RPMI7951 (cell line): ENCODE measurements at regions not wholly inside any gene's neighbourhood (a gene's known extent, or its start where the extent isn't known, plus 50 kb on each side); places are given as distances from the start of the nearest gene placed in this dataset.
"Not testable (repeated sequence)": the region's sequence is repeated elsewhere in the genome, so short reads cannot be mapped to it uniquely, and the experiment has no call there.

Experiments used
- DNase-seq: peaks from one replicate; pipeline ENCODE4 v3.0.0-alpha.2; 2012; ENCODE audit warnings: low read depth

DNA sequence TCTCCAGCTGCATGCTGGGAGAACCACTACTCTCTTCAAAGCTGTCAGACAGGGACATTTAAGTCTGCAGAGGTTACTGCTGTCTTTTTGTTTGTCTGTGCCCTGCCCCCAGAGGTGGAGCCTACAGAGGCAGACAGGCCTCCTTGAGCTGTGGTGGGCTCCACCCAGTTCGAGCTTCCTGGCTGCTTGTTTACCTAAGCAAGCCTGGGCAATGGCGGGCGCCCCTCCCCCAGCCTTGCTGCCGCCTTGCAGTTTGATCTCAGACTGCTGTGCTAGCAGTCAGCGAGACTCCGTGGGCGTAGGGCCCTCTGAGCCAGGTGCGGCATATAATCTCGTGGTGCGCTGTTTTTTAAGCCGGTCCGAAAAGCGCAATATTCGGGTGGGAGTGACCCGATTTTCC lies 215.0 kb downstream of the STIM2 start:
- DNase-seq: not testable (repeated sequence)

DNA sequence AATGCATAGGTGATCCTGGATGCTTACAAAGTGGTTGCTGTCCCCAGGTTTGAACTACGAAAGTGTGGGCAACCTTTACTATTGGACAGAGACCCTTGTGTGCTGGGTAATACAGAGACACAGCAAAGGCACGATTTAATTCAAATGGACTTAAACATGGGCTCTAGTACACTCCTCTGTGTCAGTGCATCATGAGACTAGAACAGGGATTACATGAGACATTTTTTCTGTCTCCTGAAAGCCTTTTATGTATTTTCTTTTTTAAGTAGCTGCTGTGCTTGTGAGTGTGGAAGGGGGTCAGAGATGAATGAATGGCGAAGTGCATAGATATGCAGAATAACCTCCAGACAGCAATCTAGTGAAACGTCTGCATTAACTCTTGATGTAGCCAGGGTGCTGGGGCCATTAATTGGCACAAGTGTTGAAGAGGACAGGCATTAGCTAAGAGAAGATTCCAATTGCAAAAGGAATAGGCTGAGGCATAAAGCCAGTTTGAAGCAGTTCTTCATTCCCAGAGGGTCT lies 218.4 kb downstream of the STIM2 start:
- no peak for DNase-seq

DNA sequence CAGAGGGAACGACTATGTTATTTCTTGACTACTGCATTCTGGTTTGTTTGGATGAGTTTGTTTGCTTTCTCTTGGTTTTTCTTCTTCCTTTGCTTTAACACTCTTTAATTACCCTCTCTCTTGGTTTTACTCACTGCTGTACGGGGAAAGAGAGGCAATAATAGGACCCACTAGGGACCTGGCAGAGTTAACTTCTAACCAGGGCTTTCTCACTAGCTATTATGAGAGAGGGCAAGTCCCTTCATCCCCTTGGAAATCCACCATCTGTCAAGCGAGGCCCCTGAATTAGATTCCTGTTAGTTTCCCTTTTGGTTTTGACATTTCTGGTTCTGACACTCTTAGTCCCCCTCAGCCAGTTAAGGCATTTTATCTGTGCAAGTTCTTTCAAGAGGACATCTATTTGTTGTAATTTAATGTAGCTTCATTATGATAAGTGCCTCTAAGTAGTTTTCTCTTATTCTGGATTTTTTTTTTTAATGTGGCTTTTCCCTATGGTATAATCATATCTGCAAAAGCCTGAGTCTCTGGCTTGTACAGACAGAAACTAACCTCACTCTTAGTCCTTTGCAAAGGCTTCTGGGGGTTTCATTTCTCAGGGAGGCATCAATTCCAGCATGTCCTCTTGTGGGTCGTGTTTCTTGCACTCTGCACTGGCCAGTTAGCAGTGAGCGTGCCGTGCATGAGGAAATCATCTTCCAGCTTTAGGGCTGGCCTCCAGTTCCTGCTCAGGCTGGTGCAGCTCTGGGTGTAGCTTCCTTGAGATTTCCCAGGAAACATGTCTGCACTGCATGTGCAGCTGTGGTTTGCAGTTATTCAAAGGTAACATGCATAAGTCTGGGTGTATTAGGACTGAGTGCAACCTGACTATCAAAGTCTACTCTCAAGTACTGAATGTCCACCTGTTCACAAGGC lies 221.3 kb downstream of the STIM2 start:
- no peak for DNase-seq

DNA sequence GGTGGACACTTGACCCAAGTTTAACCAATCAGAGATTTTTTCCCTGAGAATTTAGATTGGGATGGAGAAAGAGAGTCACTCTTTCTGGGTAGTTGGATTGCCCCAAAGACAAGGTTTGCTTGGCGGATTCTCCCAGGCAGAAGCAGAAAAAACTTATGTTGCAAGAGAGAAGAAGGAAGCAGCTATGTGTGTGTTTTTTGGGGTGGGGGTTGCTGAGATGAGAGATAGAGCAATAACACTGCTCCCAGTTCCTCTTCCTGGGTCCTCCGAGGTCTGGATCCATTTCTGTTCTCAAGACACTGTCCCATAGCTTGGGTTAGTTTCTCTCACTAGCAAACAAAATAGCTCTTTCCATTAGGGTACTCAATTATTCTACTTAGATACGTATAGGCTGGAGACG lies 222.1 kb downstream of the STIM2 start:
- DNase-seq: no peak

DNA sequence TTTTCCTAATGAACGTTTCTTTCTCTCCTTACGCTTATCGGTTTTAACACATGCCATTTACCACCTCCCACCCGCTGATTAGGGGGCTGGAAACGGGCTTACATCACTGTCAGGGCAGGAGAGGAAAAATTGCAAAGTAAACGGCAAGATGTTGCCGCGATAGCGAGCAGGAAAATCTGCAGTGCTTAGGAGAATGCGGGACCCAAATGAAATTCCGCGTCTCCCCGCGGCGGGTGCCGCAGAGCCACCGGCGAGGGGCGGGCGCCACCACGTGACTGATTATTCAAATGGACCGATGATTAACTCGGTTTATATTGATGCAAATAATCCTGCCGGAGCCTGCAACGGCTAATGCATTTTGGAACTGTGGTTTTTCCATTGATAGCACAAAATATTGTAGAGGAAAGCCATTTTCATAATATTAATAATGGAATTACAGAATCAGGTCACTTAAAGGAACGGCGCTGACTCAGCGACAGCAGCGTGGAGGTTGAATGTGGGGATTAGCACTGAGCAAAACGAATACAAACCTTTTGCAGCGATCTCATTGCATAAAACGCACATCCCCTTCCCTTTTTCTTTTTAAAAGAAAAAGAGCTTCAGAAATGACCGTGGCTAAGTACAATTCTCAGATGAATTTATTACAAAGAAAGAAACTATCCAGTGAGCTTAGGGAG lies 224.2 kb downstream of the STIM2 start:
- peak; percentile 12 for DNase-seq

DNA sequence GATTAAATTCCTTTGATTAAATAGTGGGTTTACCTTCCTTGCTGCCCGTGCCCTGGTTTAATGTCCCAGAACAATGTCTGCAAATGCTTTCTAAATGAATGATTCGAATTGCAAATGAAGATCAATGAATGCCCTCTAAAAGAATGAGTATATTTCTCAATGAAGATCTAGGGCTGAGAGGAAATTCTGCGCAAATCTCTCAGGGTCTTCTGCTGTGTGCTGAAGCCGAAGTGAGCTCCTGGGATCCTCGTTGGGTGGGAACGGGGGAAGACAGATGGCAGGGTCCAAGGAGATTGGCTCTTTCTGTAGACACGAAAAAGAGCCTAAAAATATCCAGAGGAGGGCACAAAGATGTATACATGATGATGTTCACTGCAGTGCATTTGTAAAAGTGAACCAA lies 224.8 kb downstream of the STIM2 start:
- DNase-seq: no peak

DNA sequence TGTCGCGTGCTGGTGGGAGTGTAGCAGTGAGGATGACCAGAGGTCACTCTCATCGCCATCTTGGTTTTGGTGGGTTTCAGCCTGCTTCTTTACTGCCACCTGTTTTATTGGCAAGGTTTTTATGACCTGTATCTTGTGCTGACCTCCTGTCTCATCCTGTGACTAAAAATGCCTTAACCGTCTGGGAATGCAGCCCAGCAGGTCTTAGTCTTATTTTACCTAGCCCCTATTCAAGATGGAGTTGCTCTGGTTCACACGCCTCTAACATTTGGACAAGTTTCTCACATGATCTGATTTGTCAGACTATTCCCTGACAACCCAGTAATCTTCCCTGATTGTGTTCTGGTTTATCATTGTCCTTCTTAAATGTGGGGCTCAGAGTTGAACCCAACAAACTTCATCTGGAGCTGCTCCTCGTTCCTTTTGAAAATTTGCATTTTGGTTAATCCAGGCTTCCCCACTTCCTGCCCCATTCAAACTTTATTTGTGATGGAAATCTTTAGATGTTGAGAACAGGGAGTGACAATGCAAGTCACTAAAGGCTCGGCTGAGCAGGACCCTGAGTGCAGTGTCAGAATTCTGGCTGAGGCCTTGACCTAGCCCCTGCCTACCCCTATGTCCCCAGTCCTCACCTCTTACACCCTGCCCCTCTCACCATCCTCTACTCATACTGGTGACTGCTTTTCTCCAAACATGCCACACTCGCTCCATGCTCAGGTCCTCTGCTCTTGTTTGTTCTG lies 226.8 kb downstream of the STIM2 start:
- DNase-seq: no peak

DNA sequence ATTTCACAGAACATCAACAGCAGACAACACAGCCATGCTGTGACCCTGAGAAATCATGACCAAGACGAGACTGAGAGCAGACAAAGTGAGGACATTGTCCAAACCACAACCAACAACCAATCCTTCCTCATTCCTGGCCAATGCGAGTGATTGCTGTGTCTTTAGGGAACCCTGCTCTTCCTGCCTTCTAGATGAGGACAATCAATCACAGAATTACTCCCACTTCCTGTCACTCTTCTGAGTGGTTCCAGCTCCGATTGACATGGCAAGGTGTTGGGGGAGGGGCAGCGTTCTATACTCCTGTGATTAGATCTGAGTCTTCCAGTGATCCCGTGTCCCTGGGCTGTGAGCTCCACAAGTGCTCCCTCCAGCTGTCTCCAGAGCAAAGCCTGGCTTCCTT lies 227.8 kb downstream of the STIM2 start:
- DNase-seq: no peak

DNA sequence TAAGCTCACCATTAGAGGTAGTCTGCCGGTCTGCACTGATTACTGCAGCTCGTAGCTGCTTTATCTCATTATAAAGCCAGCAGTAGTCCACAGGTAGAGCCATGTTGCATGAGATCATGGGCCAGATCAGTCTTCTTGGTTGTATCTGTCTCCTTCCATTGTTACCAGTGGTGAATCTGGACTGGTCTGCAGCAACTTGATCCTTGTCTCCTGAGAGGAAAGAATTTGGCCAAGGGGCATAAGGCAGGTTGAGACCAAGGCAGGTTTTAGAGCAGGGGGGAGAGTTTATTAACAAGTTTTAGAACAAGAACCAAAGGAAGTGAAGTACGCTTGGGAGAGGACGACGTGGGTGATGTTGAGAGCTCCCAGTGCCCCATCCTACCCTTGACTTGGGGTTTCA lies 228.5 kb downstream of the STIM2 start:
- no peak for DNase-seq

DNA sequence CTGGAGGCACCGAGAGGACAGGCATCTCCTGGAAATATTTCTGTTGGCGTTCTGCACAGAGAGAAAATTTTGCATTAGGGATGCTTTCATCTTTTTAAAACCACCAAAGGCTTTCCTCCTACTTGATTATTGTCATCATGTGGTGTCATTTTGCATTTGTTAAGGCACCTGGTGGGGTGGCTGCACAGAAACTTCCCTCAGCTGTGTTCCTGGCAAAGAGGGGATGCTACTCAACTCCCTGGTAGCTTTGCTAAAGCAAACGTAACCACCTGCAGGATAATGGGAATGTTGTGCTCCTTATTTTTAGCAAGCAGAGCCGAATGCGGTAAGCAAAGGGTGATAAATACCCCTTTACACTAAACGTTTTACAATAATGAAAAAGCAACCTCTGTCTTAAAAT lies 229.8 kb downstream of the STIM2 start:
- no peak for DNase-seq

DNA sequence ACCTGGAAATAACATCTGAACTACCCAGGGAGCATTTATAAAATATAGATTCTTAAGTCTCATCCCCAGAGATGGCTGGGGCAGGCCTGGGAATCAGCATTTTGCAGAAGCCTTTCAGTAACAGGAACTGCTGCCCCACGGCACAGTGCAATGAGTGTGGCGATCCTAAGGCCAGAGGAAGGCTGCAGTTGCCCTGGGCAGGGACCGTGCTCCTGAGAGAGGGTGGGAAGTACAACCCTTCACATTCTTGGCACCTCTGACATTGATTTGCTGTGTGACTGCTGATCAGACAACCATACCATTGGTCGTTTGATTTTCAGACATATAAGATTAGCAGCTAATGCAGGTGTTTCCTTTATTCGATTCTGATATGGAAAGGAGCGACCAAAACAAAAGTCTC lies 233.6 kb downstream of the STIM2 start:
- no peak for DNase-seq

DNA sequence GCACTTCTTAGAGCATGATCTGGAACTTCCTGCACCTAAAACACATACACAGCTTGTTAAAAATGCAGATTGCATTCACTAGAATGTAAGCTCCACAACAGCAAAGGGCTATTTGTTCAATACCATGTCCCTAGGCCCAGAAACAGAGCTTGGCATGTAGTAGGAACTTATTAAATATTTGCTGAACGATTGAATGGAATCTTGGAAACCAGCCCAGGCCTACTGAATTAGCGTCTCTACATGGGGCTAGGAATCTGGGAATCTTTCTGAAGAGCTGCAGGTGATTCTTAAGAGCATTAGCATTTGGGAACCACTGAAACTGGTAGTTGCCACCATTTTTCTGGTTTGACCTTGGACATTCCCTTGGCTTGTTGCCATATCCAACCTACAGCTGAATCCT lies 234.1 kb downstream of the STIM2 start:
- no peak for DNase-seq

DNA sequence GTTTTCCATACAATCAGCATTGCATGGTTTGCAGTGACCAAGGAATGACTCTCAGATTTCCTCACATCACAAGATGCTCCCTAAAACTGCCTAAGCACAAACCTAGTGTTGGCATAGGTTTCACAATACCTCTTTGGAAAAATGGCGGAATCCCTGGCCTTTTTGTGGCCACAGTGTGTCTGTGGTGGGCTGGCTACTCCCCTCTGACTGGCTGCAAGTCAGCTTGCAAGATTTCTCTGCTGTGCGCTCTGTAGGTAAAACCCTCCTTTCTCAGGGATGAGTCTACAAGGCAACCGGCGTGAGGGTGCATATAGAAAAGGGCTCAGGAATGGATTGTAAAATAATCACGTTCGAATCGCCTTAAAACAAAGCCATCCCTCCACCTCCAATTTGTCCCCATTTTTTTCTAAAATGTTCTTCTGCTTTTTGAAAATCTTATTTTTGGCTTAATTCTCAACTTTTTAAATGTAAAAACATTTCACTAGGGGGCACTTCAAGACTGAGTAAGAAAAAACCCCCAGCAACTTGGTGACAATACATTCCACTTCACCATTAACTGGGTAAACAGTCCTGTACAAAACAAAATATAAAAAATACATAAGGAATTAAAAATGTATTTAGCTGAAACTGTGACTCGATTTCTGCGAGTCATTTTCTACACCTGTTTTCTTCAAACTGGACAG lies 235.6 kb downstream of the STIM2 start:
- no peak for DNase-seq

DNA sequence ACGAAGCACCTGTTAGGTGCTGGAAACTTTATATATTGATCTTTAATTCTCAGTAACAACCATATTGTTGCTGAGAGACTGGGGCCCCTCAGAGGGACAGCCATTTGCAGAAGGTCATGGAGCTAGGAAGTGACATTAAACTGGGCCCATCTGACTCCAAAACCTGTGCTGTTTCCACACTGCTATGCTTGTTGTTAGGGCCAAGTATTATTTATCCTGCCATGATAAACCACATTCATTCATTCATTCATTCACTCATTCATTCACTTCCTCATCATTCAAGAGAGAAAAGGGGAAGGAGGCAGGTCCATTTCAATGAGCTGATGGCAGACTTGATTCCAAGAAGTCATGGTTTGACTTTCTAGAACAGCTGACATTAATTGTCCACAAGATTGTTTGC lies 237.4 kb downstream of the STIM2 start:
- DNase-seq: no peak

DNA sequence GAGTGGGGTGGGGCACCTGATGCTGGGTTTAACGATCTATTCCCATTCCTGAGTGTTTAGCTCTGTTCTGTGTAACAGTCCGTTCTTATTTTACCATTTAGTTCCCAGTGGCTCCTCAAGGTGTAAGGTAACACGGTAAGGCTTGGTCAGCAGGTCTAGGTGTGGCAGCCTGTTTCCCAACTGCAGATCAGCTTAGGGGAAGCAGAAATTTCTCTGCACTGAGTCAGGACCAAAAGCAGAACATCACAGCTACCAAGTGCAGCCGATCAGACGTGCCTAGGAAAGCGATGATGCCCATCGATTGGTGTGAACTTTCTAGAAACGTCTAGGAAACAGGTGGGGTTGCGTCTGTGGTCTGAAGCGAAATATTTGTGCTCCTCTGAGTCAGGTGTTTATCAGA lies 240.1 kb downstream of the STIM2 start:
- no peak for DNase-seq

DNA sequence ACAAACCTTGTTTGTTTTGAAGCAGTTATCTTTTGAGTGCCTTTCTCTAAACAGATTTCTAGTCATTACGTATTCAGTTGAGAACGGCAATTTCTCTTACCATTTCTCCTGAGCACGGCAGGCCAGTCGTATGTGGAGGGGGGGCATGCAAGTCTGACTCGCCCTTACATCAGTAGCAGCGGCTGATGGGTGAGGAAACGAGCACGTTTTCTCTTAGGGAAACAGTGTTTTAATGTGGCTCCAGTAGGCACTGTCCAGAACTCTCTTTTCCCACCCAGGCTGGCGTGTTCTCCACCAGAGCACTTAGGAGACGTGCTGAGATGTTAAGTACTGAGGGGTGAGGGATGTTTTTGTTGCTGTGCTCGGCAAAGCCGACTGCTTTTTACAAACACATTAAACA lies 240.5 kb downstream of the STIM2 start:
- DNase-seq: no peak

DNA sequence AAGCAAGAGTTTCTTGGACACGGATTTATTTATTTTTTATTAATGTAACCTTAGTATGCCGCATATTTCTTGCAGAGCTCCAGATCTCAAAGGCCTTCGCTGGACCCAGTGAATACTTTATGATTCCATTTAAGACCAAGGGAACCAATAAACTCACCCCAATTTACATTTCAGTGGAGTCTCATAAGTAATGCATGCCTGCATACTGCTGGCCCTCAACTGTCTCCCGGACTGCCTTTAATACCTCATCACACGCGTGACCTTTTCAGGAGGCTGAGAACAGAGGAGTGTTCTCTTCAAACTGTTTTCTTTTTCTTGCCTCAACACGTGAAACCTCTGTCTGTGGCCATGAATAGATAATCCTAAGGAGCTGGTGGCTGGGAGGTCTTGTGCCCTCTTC lies 240.9 kb downstream of the STIM2 start:
- no peak for DNase-seq

DNA sequence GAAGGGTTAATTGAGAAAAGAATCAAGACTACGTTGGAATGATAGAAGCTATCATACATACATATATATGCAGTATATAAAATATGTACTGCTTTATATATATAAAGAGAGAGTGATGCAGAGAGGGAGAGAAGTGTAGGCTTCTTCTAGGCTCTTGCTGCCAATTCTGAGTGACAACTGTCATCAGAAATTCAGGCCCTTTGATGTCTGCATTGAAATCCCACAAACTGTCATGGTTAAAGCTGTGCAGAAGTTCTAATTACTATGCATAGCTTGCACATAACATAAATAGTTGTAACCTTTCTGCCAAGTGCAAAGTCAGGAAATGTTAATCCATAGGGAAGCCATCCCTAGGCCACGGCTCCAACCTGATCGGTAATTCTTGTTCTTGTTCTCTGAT lies 251.0 kb downstream of the STIM2 start:
- no peak for DNase-seq

DNA sequence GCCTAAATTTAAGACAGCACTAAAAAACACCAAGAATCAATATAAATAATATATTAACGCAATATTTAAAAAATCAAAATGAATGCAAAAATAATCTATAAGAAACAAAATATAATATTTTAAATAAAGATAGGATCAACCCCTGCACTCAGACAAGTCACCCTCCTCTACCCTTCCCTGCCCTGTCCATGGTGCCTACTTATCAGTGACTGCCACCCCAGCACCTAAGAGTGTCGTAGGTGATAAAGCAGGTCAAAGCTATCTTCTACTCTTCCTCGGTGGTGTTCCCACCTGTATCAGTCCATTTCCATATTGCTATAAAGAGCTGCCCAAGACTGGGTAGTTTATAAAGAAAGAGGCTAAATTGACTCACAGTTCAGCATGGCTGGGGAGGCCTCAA lies 251.9 kb downstream of the STIM2 start:
- no peak for DNase-seq

DNA sequence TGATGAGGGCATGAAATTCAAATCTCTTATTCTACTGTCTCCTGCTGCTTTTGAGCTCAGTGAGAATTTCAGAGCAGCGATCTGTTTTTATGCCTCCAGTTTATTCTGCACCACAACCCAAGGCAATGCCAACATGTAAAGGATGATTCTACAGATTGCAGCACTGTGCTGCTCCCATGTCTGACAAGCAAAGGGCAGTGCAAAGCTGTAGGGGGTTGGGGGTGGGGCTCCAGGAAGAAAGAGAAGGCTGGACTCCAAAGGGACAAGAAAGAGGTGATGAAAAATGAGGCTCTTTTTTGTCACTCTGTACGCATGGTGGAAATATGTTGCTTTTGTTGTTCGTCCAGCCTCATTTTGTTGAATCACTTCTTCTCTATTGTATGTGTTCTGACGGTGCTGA lies 254.6 kb downstream of the STIM2 start:
- no peak for DNase-seq

DNA sequence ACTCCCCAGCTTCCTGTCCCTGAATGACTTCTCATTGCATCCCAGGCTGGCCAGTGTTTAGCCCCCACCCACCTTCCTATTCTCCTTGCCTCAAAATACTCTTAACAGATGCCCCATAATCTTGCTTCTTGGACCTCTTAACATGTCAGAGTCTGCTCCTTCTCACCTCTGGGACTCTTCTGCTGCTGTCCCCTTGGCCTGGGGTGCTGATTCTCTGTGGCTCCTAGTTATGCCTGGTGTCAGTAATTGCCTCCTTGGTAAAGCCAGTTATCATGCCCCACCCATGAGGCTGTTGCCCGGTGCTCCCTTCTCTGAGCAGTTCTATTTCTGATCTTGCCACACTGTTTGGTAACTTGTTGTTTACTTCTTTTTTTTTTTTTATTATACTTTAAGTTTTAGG lies 256.8 kb downstream of the STIM2 start:
- no peak for DNase-seq

DNA sequence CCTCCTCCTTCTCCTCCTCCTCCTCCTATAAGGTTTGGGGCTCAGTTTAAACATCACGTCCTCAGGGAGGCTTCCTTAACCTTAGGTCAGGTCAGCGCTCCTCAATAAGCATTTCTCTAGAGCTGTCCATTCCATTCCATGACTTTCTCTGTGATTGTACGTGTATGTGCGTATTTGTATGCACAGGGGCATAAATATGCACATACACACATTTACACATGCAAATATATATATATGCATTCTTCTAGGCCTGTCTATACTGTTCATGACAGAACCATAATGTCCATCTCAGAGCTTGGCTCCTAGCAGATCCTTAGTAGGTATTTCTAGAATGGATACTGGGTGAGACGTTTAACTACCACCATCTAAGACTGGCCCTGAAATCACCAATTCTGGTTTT lies 258.6 kb downstream of the STIM2 start:
- DNase-seq: no peak
